OCI-LY1 (cell line): ENCODE measurements at regions not wholly inside any gene's neighbourhood (a gene's known extent, or its start where the extent isn't known, plus 50 kb on each side); places are given as distances from the start of the nearest gene placed in this dataset.

ENCODE experiments used
- CTCF ChIP-seq: fragments of 200-600 bp; sonication (generic), shearing (Covaris generic); IDR thresholded peaks from 2 replicates; pipeline ENCODE4 v1.5.1; 2017; ENCODE audit warnings: mild to moderate bottlenecking, antibody characterized with exemption, low read length, moderate library complexity, mixed read lengths
- EZH2 ChIP-seq: fragments of 200-600 bp; sonication (generic), shearing (Covaris generic); IDR thresholded peaks from 2 replicates; pipeline ENCODE4 v1.8.0; 2017; ENCODE audit warnings: borderline replicate concordance, mixed run types, mild to moderate bottlenecking, antibody characterized with exemption, low read length, moderate library complexity, mixed read lengths

- TF ChIP-seq CTCF (no peak), EZH2 (no peak)
Observed at GRCh38 chr20:52294106-52294628, 102.6 kb upstream of the ZFP64 start.
